Lung (tissue), 11 donors: ENCODE measurements at regions not wholly inside any gene's neighbourhood (a gene's known extent, or its start where the extent isn't known, plus 50 kb on each side); places are given as distances from the start of the nearest gene placed in this dataset.

Experiments
- ATAC-seq: fragments of 200-7000 bp; cut with Tn5 transposase; one replicate; pipeline ENCODE4 v1.9.1; 2020; ENCODE audit warnings: moderate number of reproducible peaks; ENCODE audit not compliant: insufficient read depth, low FRiP score
- DNase-seq, 3 donors: peaks; one replicate each; pipeline ENCODE4 v3.0.0-alpha.2; 2013 to 2017
- H3K27ac ChIP-seq, 2 donors: one replicate each; pipeline ENCODE4 v1.5.1; 2013; ENCODE audit warnings: mild to moderate bottlenecking in 2 of 2, moderate library complexity in 2 of 2, control low read depth in 1 of 2, inconsistent platforms in 1 of 2, low read depth in 1 of 2, low read length in 1 of 2
- H3K27me3 ChIP-seq, 3 donors: one replicate each; pipeline ENCODE4 v1.5.1; 2013; ENCODE audit warnings: low read length in 2 of 3; ENCODE audit not compliant: control insufficient read depth in 3 of 3, insufficient read depth in 3 of 3
- H3K36me3 ChIP-seq, 4 donors: one replicate each; pipeline ENCODE4 v1.5.1; 2013; ENCODE audit warnings: low read length in 4 of 4, mild to moderate bottlenecking in 1 of 4, moderate library complexity in 1 of 4; ENCODE audit not compliant: control insufficient read depth in 4 of 4, insufficient read depth in 4 of 4
- H3K4me1 ChIP-seq, 5 donors: one replicate each; pipeline ENCODE4 v1.5.1; 2013; ENCODE audit warnings: low read length in 5 of 5, mild to moderate bottlenecking in 2 of 5, moderate library complexity in 1 of 5; ENCODE audit not compliant: control insufficient read depth in 5 of 5, insufficient read depth in 5 of 5
- H3K4me3 ChIP-seq: one replicate; pipeline ENCODE4 v1.5.1; 2013; ENCODE audit warnings: mild to moderate bottlenecking, control low read depth, moderate library complexity
- H3K9ac ChIP-seq, 2 donors: one replicate each; pipeline ENCODE4 v1.5.1; 2013; ENCODE audit warnings: low read length in 2 of 2, control low read depth in 1 of 2; ENCODE audit not compliant: insufficient read depth in 1 of 2
- H3K9me3 ChIP-seq, 4 donors: one replicate each; pipeline ENCODE4 v1.5.1; 2013; ENCODE audit warnings: low read length in 3 of 4, mild to moderate bottlenecking in 1 of 4, moderate library complexity in 1 of 4; ENCODE audit not compliant: control insufficient read depth in 4 of 4, insufficient read depth in 3 of 4
- WGBS, 2 donors: extraction: QIAGEN DNeasy Blood & Tissue Kit; methylation state at CpG; one replicate each; pipeline ENCODE4 v1.1.7; 2013; 5-methylcytosine and 5-hydroxymethylcytosine counted together
- TF ChIP-seq, protein P1 (sequence below): IDR thresholded peaks from 2 replicates; pipeline ENCODE4 v1.5.1; 2012; ENCODE audit warnings: mild to moderate bottlenecking; ENCODE audit errors: control extremely low read depth, extremely low read depth
- donor health status: control.
- donor health status: control.
- donor health status: Bipolar disorder and iron deficiency.
- donor health status: healthy.
- donor health status: DM: yes; HTN: yes; CAD: no.

DNA sequence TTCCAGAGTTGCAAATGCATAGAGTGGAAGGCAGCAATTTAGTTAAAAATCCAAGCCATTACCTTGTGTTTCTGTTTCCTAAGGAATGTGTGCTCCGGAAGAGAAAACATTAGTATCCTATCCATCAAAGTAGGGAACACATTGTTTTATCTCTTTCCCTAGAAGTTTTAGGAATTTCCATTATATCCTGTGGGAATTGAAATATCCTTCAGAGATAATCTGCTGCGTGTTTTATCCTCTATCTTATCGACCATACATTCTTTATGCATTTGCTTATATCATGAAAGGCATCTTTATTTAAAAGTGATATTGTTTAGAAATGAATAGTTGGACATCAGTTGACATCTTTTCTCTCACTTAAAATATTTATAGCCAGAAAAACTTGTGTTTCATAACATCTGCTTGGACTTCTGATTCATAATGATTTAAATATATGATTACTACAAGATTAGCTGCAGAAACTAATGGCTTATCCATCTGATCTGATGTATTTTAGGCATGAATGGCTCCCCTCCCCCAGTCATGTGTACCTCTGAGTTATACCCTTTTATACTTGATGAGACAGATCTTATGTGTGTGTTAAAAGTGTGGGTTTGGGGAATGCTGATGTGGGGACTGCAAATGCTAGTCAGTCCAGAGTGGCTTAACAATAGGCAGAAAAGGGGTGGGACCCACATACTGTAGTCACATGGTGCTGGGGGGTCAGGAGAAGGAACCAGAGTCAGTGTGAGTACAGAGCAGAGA is 136.2 kb upstream of the ARHGAP28 start:
- WGBS, 2 donors = 31 to 34% methylated on average over 3 of the region's 3 CpGs
- peaks cover 0 to 19% (median 5%) of the 10 kb centered on the region in 5 donors for H3K4me1 ChIP-seq
- no peak overlapping the region for H3K4me3 ChIP-seq
- ATAC-seq (no peak), DNase-seq (no peak)
- peaks cover 0 to 4% (median 0%) of the 10 kb centered on the region in 4 donors for H3K36me3 ChIP-seq
- no peaks in the 10 kb centered on the region for H3K27me3 ChIP-seq
- H3K9me3 ChIP-seq = peaks cover 0 to under 1% (median 0%) of the 10 kb centered on the region in 4 donors
- H3K9ac ChIP-seq = no peak overlapping the region
- no peak overlapping the region for H3K27ac ChIP-seq
- TF ChIP-seq, protein P1, sequence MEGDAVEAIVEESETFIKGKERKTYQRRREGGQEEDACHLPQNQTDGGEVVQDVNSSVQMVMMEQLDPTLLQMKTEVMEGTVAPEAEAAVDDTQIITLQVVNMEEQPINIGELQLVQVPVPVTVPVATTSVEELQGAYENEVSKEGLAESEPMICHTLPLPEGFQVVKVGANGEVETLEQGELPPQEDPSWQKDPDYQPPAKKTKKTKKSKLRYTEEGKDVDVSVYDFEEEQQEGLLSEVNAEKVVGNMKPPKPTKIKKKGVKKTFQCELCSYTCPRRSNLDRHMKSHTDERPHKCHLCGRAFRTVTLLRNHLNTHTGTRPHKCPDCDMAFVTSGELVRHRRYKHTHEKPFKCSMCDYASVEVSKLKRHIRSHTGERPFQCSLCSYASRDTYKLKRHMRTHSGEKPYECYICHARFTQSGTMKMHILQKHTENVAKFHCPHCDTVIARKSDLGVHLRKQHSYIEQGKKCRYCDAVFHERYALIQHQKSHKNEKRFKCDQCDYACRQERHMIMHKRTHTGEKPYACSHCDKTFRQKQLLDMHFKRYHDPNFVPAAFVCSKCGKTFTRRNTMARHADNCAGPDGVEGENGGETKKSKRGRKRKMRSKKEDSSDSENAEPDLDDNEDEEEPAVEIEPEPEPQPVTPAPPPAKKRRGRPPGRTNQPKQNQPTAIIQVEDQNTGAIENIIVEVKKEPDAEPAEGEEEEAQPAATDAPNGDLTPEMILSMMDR = no peak

- ATAC-seq (no peak), DNase-seq (no peak)
- no peak overlapping the region for H3K9ac ChIP-seq
- no peak overlapping the region for H3K4me3 ChIP-seq
- H3K9me3 ChIP-seq = no peaks in the 10 kb centered on the region
- no peak overlapping the region for H3K27ac ChIP-seq
- TF ChIP-seq, protein P1 = no peak
- H3K36me3 ChIP-seq = peaks cover 0 to 4% (median 0%) of the 10 kb centered on the region in 4 donors
- peaks cover 0 to 19% (median 5%) of the 10 kb centered on the region in 5 donors for H3K4me1 ChIP-seq
- WGBS, 2 donors = 93% methylated on average over 7 of the region's 7 CpGs
- no peaks in the 10 kb centered on the region for H3K27me3 ChIP-seq
Measured at GRCh38 chr18:6595666-6596065, 133.8 kb upstream of the ARHGAP28 start.

DNA sequence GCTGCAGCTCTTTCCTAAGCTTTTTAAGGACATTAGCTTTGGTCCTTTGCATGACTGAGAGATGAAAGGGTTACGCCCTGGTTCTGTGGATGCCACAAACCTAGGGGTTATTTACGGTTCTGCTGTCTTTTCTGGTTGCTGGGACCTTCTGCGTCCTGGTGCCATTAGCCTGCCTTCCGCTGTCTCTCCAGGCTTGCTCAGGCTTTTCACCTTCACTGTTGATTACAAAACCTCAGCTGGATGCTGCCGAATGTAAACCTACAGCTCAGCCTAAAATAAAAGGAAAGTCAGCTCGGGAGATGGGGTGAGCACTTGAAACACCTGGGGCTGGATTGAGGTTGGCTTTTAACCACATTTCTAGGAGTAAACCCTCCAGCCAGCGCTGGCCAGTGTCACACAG is 130.9 kb upstream of the ARHGAP28 start:
- no peak for ATAC-seq
- Histone ChIP-seq H3K9me3 (no peaks in the 10 kb centered on the region), H3K4me3 (no peak overlapping the region), H3K27ac (no peak overlapping the region), H3K36me3 (peaks cover 0 to 10% (median 0%) of the 10 kb centered on the region in 4 donors), H3K9ac (no peak overlapping the region), H3K4me1 (peaks cover 0 to 3% (median 0%) of the 10 kb centered on the region in 5 donors), H3K27me3 (no peaks in the 10 kb centered on the region)
- DNase-seq = no peak
- WGBS, 2 donors = 72 to 84% methylated on average over 7 of the region's 7 CpGs
- TF ChIP-seq, protein P1 = no peak
